ENCODE measurements at regions not wholly inside any gene's neighbourhood (a gene's known extent, or its start where the extent isn't known, plus 50 kb on each side); places are given as distances from the start of the nearest gene placed in this dataset.

GRCh38 chr12:126891789-126892188 is 1375.2 kb upstream of the TMEM132C start:
- TF ChIP-seq, protein P1, sequence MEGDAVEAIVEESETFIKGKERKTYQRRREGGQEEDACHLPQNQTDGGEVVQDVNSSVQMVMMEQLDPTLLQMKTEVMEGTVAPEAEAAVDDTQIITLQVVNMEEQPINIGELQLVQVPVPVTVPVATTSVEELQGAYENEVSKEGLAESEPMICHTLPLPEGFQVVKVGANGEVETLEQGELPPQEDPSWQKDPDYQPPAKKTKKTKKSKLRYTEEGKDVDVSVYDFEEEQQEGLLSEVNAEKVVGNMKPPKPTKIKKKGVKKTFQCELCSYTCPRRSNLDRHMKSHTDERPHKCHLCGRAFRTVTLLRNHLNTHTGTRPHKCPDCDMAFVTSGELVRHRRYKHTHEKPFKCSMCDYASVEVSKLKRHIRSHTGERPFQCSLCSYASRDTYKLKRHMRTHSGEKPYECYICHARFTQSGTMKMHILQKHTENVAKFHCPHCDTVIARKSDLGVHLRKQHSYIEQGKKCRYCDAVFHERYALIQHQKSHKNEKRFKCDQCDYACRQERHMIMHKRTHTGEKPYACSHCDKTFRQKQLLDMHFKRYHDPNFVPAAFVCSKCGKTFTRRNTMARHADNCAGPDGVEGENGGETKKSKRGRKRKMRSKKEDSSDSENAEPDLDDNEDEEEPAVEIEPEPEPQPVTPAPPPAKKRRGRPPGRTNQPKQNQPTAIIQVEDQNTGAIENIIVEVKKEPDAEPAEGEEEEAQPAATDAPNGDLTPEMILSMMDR (IDR thresholded peaks at IDR 0.05) = no peak
- TF ChIP-seq POLR2A (IDR thresholded peaks at IDR 0.05) = no peak

Data from adrenal gland (tissue), 5 donors.